Posterior vena cava (tissue), 2 donors: ENCODE measurements at regions not wholly inside any gene's neighbourhood (a gene's known extent, or its start where the extent isn't known, plus 50 kb on each side); places are given as distances from the start of the nearest gene placed in this dataset.
"Not testable (repeated sequence)": the region's sequence is repeated elsewhere in the genome, so short reads cannot be mapped to it uniquely, and the experiment has no call there.

Source experiments
- DNase-seq: peaks from one replicate; pipeline ENCODE4 v3.0.0-alpha.2; 2020; ENCODE audit warnings: low spot score
- intact Hi-C, 2 donors: fragments of 100-400 bp; cut with DNase I; formaldehyde crosslinking; loops; one replicate each; pipeline versions ENCODE4 v1.14.1 to v1.14.2; 2022 to 2023
- donor health status: DM: yes; HTN: yes; CAD: no.
- donor health status: DM: yes; HTN: yes; CAD: no.

GRCh38 chr9:84493284-84493947 lies 152.9 kb upstream of the SLC28A3 start:
- DNase-seq = no peak
- intact Hi-C loops = loop anchor here in 1 of 2 donors (5.0 kb wide), 1 partner anchor 964 kb away; no protein-coding TSS in a partner anchor

GRCh38 chr9:84499969-84500582 lies 159.5 kb upstream of the SLC28A3 start:
- DNase-seq = no peak

DNA sequence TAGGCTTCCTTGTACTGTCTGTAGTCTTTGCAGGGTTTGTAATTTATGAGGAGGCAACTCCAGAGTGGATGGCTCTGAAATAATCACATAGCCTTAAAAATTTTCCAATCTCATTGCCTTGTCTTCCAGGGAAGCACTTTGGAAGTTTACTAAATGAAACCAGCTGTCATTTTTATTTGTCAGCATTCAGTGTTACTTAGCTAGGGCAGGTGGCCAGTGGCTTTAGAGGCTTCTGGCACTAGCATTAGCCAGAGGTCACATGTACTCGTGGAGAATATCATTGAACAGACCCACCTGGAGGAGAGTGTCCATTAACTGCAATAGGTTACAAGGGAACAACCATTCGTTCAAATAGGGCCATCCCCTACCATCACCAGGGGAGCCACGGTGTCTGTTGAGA lies 160.3 kb upstream of the SLC28A3 start:
- intact Hi-C loops = no loop called here
- DNase-seq = no peak

More at GRCh38 chr9:84499969-84500582, 159.5 kb upstream of the SLC28A3 start:
- intact Hi-C loops = no loop called here

- intact Hi-C loops = no loop called here
- DNase-seq = no peak
These were observed 161.0 kb upstream of the SLC28A3 start for GRCh38 chr9:84501587-84501986.

- no peak for DNase-seq
- intact Hi-C loops = no loop called here
These were observed 161.5 kb upstream of the SLC28A3 start for GRCh38 chr9:84502066-84502465.

- no peak for DNase-seq
- intact Hi-C loops = no loop called here
These were observed 163.8 kb upstream of the SLC28A3 start for GRCh38 chr9:84504360-84504759.

DNA sequence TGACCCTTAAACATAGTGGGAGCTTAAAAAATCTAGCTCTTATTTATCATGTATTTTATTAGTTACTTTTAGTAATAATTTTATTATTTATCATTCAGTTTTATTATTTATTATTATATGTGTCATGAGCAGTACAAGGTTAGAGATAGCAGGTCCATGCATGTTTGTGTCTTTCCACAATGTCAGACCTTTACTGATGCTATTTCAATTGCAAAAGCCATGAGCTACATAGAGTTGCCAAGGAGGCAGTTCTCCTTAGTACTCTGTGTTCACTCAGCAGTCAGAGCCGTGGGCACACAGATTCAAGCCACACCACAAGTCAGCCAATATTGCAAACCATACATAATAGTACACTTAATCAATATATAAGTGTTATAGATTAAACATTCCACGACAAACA lies 157.9 kb upstream of the NTRK2 start:
- no peak for DNase-seq
- intact Hi-C loops = no loop called here

GRCh38 chr9:84512493-84512892 lies 157.0 kb upstream of the NTRK2 start:
- no peak for DNase-seq
- intact Hi-C loops = no loop called here

GRCh38 chr9:84513473-84513872 lies 156.1 kb upstream of the NTRK2 start:
- intact Hi-C loops = no loop called here
- no peak for DNase-seq

GRCh38 chr9:84513979-84514378 lies 155.6 kb upstream of the NTRK2 start:
- DNase-seq = no peak
- intact Hi-C loops = no loop called here

GRCh38 chr9:84514421-84514820 lies 155.1 kb upstream of the NTRK2 start:
- no peak for DNase-seq
- intact Hi-C loops = no loop called here

- no peak for DNase-seq
- intact Hi-C loops = no loop called here
These were observed 152.5 kb upstream of the NTRK2 start for GRCh38 chr9:84517026-84517425.

- intact Hi-C loops = no loop called here
- no peak for DNase-seq
These were observed 150.1 kb upstream of the NTRK2 start for GRCh38 chr9:84519413-84519812.

DNA sequence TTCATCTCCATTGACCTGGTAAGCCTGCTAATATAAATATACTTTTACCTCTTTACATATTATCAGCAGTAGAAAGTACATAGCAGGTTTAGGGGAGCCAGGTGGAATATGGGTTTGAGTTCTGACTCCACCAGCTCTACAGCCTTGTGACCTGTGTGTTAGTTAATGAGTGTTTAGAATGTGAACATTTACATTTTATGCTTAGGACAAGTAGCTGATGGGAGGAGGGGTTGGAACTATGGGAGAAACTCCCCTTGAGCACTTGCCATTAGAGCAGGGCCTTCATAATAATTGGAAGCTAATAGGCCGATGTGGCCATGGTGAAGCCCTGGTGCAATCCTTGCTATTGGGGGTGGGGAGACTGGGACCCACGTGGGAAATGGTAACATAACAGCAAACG lies 148.3 kb upstream of the NTRK2 start:
- no peak for DNase-seq
- intact Hi-C loops = no loop called here

DNA sequence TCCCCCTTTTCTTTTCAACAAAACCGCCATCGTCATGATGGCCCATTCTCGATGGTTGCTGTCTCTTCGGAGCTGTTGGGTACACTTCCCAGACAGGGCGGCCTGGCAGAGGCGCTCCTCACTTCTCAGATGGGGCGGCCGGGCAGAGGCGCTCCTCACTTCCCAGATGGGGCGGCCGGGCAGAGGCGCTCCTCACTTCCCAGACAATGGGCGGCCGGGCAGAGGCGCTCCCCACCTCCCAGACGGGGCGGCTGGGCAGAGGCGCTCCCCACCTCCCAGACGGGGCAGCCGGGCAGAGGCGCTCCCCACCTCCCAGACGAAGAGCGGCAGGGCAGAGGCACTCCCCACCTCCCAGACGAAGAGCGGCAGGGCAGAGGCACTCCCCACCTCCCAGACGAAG lies 143.3 kb upstream of the NTRK2 start:
- DNase-seq, intact Hi-C loops: not testable (repeated sequence)

DNA sequence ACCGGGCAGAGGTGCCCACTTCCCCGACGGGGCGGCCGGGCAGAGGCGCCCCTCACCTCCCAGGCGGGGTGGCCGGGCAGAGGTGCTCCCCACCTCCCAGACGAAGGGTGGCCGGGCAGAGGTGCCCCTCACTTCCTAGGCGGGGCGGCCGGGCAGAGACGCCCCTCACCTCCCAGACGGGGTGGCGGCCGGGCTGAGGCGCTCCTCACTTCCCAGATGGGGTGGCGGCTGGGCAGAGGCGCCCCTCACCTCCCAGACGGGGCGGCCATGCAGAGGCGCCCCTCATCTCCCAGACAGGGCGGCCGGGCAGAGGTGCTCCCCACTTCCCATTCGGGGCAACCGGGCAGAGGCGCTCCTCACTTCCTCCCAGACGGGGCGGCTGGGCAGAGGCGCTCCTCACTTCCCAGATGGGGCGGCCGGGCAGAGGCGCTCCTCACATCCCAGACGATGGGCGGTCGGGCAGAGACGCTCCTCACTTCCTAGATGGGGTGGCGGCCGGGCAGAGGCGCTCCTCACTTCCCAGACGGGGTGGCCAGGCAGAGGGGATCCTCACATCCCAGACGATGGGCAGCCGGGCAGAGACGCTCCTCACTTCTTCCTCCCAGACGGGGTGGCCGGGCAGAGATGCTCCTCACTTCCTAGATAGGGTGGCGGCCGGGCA lies 142.3 kb upstream of the NTRK2 start:
- intact Hi-C loops = not testable (repeated sequence)

DNA sequence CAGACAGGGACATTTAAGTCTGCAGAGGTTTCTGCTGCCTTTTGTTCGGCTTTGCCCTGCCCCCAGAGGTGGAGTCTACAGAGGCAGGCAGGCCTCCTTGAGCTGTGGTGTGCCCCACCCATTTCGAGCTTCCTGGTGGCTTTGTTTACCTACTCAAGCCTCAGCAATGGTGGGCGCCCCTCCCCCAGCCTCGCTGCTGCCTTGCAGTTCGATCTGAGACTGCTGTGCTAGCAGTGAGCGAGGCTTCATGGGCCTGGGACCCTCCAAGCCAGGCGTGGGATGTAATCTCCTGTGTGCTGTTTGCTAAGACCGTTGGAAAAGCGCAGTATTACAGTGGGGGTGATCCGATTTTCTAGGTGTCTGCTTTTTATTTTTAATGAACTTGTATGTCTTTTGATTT lies 133.6 kb upstream of the NTRK2 start:
- not testable (repeated sequence) for DNase-seq

More for the DNA sequence above, 142.3 kb upstream of the NTRK2 start:
- not testable (repeated sequence) for DNase-seq

GRCh38 chr9:84538879-84539278 lies 130.7 kb upstream of the NTRK2 start:
- no peak for DNase-seq
- intact Hi-C loops = no loop called here

More for the DNA sequence above, 133.6 kb upstream of the NTRK2 start:
- intact Hi-C loops = not testable (repeated sequence)

GRCh38 chr9:84542554-84542953 lies 127.0 kb upstream of the NTRK2 start:
- DNase-seq = no peak
- intact Hi-C loops = no loop called here

DNA sequence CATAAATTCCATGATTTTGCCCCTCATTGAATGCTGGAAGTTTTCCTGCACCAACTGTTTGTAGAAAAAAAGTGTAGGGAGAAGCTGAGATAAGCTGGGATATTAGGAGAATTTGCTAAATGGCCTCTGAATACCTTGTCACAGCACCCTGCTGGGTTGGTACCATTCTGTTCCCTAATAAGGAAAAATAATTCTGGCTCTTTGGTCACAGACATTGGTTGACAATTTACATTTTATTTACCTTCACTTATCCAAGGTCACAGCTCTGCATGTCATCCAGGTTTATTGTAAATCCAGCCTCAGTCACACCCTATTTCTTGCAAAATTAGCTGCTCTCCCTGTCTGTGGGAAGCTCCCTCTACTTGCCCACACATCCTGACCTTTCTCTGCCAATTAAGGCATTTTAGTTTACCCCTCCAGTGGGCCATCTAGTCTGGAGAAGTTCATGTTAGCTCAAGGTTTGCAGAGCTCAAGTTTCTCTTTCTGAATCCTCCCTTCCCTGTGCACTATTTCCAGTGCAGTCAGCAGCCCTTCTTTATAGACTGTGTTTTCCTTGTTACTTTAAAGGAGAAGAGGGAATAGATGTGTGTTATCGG lies 115.4 kb upstream of the NTRK2 start:
- intact Hi-C loops = no loop called here
- no peak for DNase-seq
